COLO668 (cell line): ENCODE measurements at regions not wholly inside any gene's neighbourhood (a gene's known extent, or its start where the extent isn't known, plus 50 kb on each side); places are given as distances from the start of the nearest gene placed in this dataset.
"Not testable (repeated sequence)": the region's sequence is repeated elsewhere in the genome, so short reads cannot be mapped to it uniquely, and the experiment has no call there.

Source experiments
- DNase-seq: peaks from one replicate; lab custom pipeline; 2025; ENCODE audit not compliant: unreplicated experiment; lab: John Stamatoyannopoulos, UW

- DNase-seq = no peak
These were observed 268.6 kb upstream of the ANO5 start for GRCh38 chr11:21924262-21924661.

GRCh38 chr11:21927628-21928027, 265.3 kb upstream of the ANO5 start:
- no peak for DNase-seq

GRCh38 chr11:21928847-21929246, 264.0 kb upstream of the ANO5 start:
- no peak for DNase-seq

- DNase-seq = no peak
These were observed 262.5 kb upstream of the ANO5 start for GRCh38 chr11:21930408-21930807.

GRCh38 chr11:21931436-21932101, 261.3 kb upstream of the ANO5 start:
- no peak for DNase-seq

- no peak for DNase-seq
These were observed 259.8 kb upstream of the ANO5 start for GRCh38 chr11:21933095-21933494.

- DNase-seq = no peak
These were observed 248.3 kb upstream of the ANO5 start for GRCh38 chr11:21944577-21944976.

- no peak for DNase-seq
These were observed 244.0 kb upstream of the ANO5 start for GRCh38 chr11:21948876-21949275.

GRCh38 chr11:21949763-21950413, 243.0 kb upstream of the ANO5 start:
- no peak for DNase-seq

- DNase-seq = no peak
These were observed 229.9 kb upstream of the ANO5 start for GRCh38 chr11:21963013-21963412.

GRCh38 chr11:21965221-21965620, 227.7 kb upstream of the ANO5 start:
- DNase-seq = no peak

- no peak for DNase-seq
These were observed 224.2 kb upstream of the ANO5 start for GRCh38 chr11:21968702-21969101.

- no peak for DNase-seq
These were observed 223.0 kb upstream of the ANO5 start for GRCh38 chr11:21969841-21970240.

GRCh38 chr11:21975242-21975641, 217.6 kb upstream of the ANO5 start:
- DNase-seq = no peak

- DNase-seq = no peak
These were observed 216.7 kb upstream of the ANO5 start for GRCh38 chr11:21976210-21976609.

GRCh38 chr11:21983431-21983830, 209.5 kb upstream of the ANO5 start:
- DNase-seq = no peak

- DNase-seq = no peak
These were observed 206.5 kb upstream of the ANO5 start for GRCh38 chr11:21986361-21986760.

GRCh38 chr11:21987261-21987660, 205.6 kb upstream of the ANO5 start:
- no peak for DNase-seq

GRCh38 chr11:21988477-21988876, 204.4 kb upstream of the ANO5 start:
- DNase-seq = no peak

GRCh38 chr11:22001803-22002202, 191.1 kb upstream of the ANO5 start:
- DNase-seq = not testable (repeated sequence)

- no peak for DNase-seq
These were observed 186.0 kb upstream of the ANO5 start for GRCh38 chr11:22006901-22007300.

- DNase-seq = no peak
These were observed 161.1 kb upstream of the ANO5 start for GRCh38 chr11:22031791-22032190.

- no peak for DNase-seq
These were observed 155.4 kb upstream of the ANO5 start for GRCh38 chr11:22037505-22037904.
